NCI-H2081 (cell line): ENCODE measurements at regions not wholly inside any gene's neighbourhood (a gene's known extent, or its start where the extent isn't known, plus 50 kb on each side); places are given as distances from the start of the nearest gene placed in this dataset.

Experiments
- DNase-seq, 2 experiments: peaks; one replicate each; lab custom pipeline; 2025; lab: John Stamatoyannopoulos, UW

DNA sequence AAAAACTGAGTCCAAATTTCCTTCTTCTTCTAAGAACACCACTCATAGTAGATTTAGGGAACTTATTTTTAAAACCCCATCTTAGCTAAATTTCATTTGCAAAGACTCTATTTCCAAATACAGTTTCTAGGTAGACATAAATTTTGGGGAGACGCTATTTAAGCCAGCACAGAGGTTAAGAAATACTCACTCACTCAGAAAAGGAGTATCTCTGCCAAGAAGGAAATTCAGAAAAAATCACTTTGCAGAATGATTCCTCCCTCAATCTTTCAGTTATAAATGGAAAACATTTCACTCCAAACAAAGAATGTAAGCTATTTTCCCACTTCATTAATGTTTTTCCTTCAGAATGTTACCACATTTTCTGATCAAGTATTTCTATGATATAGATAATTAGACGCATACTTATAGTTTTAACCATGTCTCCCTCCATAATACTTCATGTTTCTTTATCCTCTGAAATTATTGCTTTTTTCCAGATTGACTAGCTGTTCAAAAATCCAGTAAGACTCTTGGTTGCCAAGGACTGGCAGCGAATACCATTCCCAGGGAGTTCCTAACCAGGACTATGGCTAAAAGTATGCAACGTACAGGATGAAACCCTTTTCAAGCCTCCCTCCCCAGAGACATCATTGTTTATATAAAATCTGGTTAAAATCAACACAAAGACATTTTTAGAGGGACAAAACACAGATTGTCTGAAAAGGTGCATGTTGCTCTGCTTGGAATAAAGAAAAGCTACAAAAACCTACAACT, 52.5 kb upstream of the RXFP2 start:
- DNase-seq = no peak
